HG03571 (cell line): ENCODE measurements at regions not wholly inside any gene's neighbourhood (a gene's known extent, or its start where the extent isn't known, plus 50 kb on each side); places are given as distances from the start of the nearest gene placed in this dataset.

Source experiments
- ATAC-seq: cut with Tn5 transposase; IDR thresholded peaks from one replicate; pipeline ENCODE4 v1.9.1; 2021; ENCODE audit not compliant: unreplicated experiment

GRCh38 chr2:152890736-152891135, 172.3 kb downstream of the ARL6IP6 start:
- no peak for ATAC-seq

- no peak for ATAC-seq
These were observed 165.6 kb downstream of the ARL6IP6 start for GRCh38 chr2:152883951-152884487.

GRCh38 chr2:152881527-152881926, 163.1 kb downstream of the ARL6IP6 start:
- ATAC-seq: no peak

DNA sequence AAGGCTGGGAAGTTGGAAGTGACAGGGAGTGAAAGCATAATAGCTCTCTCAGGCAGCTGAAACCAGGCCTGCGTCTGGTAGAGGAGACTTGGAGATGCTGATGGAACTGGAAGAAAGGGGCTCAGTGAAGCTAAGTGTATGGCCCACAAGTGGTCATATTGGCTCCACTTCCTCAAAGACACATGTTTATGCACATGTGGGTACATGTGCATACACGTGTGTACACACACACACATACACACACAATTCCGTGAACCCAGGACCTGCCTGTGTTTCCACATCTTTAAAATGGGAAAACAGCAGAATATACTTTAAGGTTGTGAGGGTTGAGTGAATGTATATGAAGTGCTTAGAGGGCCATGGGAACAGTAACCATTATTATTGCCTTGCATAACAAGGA, 160.9 kb downstream of the ARL6IP6 start:
- no peak for ATAC-seq

DNA sequence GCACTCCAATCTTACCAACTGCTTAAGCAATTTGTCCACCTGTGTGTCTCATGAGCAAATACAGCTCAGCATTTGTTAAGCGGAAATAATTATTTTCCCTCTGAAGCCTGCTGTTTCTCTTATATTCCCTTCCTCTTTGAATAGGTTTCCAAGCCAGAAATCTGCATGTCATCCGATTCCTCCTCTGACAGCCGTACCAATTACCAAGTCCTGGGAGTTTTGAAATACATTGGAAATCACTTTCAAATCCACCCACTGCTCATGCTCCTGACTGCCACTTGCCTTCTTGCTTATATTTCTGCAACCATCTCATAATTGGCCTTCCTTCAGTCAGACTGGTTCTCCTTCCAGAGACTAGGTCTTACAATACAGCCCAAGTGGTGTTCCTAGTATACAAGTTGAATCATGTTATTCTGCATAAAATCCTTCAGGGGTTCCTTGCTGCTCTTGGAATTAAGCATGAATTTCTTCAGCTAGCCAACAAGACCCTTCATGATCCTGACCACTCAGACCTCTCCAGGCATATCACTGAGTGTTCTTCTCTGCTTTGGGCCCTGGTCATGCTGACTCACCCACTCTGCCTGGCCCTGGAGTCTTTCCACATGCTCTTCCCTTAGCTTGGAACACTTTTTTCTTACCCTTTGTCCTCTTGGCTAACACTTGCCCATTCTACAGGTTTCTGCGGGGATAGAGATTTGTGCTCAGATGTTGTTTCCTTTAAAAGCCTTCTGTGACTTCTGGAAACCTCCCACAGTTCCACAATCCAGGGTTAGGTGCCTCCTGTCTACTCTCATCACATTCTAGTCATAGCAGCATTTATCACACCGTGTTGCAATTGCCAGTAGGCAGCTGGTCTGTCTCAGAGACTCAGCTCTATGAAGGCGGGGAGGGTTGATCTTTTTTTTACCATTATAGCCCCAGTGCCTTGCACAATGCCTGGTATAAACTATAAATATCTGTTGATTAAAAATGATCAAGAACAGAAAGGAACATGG, 157.6 kb downstream of the ARL6IP6 start:
- ATAC-seq: no peak

- no peak for ATAC-seq
These were observed 156.5 kb downstream of the ARL6IP6 start for GRCh38 chr2:152874955-152875354.

GRCh38 chr2:152870239-152870638, 151.8 kb downstream of the ARL6IP6 start:
- ATAC-seq: no peak

- ATAC-seq: no peak
These were observed 149.0 kb downstream of the ARL6IP6 start for GRCh38 chr2:152867397-152867796.

DNA sequence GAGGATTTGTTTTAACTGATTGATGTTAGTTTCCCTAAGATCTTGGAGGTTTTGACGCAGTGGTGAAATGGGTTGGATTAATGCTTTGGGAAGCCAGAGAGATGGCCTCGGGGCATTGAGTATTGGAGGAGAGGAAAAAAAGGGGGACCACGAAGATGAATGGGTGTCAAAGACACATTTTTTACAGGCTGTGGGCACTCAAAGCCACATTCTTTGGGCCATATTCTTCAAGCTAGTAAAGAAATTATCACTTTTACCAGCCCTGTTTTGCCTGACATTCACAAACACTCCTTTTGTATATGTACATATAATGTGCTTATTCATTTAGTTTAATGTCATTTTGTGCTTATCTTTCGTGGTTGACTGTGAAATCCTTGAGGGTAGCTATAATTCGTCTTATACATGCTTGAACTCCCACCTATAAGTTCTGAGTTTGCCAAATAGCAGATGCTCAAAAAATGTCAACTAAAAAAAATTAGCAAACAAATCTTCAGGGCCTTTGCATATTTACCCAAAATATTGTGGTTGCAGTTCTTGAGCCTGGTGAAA, 146.3 kb downstream of the ARL6IP6 start:
- ATAC-seq: no peak

- no peak for ATAC-seq
These were observed 145.4 kb downstream of the ARL6IP6 start for GRCh38 chr2:152863826-152864225.

DNA sequence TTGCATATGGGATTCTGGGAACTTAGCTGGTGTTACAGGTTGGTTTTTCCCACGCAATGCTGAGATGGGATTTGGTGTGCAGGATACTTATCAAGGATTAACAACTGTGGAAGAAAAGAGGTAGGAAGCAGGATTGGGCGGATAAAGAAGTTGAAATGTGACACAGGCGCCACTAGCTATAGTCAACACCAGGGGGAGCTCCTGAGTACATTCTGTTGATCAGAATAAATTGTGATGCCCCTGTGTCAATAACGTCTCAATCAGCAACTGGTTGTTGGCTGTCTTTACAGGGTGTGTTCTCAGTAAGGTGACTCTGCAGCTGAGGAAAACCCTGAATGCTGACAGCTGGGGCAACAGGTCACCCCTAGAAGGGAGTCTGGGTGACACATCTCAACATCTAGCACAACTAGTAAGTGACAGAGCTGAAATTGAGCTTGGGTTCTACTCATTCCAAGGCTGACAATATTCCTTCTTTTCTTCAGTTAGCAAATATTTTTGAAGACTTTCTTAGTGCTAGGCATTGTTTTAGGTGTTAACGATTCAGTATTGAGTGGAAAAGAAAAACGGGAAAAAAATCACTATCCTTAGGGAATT, 143.0 kb downstream of the ARL6IP6 start:
- ATAC-seq: no peak

DNA sequence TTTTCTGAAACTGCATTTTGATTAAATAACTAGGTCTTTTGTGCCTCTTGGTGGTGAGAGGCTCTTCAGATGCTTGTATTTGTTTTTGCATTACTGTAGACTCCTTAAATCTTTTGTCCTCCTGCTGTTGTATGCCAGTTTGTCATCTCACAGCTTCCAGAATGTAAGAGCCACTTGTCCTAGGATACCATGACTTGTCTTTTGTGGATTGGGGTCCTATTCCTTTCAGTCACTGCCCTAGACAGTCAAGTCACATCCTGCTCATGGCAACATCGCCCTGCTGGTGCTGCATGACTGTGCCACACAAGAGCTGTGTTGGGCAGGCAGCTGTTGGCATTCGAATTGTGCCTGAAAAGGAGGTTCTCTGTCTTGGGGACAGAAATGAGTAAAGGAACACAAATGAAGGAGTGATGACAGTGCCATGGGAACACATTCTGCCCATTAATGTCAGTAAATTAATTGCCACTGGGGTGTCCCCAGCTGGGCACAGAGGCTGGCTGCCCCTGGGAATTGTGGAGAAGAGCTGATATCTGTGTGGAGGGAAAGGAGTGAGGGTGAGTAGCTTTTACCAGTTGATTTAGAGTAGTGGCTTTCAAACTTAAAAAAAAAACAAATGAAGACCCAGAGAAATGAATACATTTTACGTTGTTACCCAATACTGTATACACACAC, 140.3 kb downstream of the ARL6IP6 start:
- ATAC-seq: no peak

DNA sequence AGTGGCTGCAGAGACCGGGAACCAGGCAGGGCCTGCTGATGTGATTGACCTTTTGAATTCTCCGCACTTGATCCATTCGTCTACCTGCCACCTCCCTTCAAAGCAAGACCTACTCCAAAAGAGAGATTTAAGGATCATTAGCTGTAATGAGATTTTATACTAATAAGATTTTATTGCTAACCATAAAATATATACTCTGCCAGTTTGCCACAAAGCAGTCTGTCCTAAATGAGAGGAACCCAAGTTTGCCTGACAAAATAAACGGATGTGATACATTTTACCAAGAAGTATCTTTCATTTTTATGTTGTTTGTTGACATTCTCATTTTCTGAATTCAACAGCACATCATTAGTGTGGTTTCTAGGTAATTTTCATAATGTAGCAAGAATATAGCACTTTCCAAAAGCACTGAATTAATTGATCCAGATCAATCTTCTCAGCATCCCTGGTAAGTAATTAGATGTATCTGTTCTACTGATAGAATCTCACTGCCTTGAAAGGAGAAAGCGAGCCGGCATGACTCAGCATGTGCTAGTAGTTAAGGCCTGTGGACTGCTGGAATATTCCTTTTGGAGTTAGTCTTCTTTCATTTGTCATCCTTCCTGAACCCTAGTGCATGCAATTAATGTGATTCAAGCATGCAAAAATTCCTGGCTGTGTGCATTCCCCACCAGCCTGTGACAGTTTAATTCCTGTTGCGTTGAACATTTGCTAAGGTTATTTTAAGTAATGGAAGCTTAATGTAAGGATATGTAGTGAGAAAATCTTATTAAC, 128.5 kb downstream of the ARL6IP6 start:
- no peak for ATAC-seq

GRCh38 chr2:152835674-152836073, 117.3 kb downstream of the ARL6IP6 start:
- ATAC-seq: no peak

- ATAC-seq: no peak
These were observed 109.5 kb downstream of the ARL6IP6 start for GRCh38 chr2:152827944-152828343.

DNA sequence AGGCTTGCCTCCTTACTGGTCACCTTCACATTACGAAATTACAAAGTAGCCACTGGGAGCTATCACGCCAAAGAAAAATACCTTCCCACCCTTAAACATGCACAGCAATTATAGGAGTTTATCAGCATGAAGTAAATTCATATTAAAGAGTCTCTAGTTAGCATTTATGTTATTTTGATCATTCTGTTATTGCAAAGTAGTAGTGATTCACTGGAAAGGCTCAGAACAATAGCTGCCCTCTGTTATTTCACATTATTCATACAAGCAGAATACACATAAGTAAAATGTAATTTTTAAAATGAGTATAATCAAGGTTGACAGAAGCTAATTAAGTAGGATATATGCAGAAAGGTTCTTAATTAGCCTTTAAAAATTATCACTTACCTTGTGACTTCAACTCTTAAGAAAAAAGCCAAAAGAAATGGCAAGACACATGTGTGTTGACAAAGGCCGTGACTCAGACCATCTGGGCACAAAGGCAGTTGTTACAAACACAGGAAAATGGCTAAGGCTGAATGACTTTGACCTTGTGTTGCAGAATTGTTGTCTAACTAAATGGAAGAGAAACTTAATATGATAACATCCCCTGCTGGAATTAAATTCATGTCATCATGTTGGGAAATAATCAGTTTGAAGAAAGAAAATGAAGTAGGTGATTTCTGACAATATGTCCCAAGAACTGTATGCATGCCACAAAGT, 108.3 kb downstream of the ARL6IP6 start:
- no peak for ATAC-seq

DNA sequence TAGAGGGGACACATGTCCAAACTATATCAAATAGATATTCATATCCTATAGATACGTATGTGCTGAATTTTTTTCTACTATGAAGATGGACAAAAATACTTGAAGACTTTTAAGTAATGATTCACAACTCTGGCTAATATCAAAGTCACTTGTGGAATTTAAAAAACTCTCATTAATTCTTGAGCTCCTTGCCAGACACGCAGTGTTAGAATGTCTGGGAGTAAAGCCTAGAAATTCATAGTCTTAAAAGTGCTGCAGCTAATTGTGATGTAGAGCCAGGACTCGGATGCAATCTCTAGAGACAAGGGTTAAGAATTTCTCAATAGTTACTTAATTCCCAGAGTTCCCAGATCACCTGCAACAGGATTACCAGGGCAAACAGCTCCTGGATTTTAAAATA, 107.4 kb downstream of the ARL6IP6 start:
- ATAC-seq: no peak

GRCh38 chr2:152823905-152824304, 105.5 kb downstream of the ARL6IP6 start:
- no peak for ATAC-seq

DNA sequence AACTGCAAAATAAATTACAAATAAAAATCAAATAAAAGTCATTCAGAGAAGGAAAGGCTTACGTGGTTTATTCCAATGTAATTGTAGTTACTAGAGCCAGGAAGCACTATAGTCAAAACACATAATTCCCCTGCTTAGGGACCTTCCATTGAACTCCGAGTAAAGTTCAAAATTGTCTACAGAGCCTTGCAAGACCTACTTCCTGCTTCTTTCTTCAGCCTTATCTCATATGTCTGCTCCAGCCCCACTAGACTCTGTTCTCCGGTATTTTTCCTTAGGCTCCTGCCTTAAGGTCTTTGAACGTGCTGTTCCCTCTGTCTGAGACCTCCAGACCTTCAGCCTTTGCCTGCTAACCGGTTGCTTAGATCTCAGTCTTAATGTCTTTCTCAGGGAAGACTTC, 104.3 kb downstream of the ARL6IP6 start:
- no peak for ATAC-seq

- ATAC-seq: no peak
These were observed 101.6 kb downstream of the ARL6IP6 start for GRCh38 chr2:152820048-152820447.
